Naive thymus-derived CD4-positive, alpha-beta T cell (primary cell): ENCODE measurements at regions not wholly inside any gene's neighbourhood (a gene's known extent, or its start where the extent isn't known, plus 50 kb on each side); places are given as distances from the start of the nearest gene placed in this dataset.

Experiments
- ATAC-seq: fragments of 150-1000 bp; cut with Tn5 transposase; 2 replicates; pipeline ENCODE4 v1.10.0; 2021; ENCODE audit warnings: mild to moderate bottlenecking, moderate library complexity
- CTCF ChIA-PET: fragments of 350-600 bp; sonication (Branson Sonifier 250); formaldehyde crosslinking; loops from one replicate; lab custom pipeline; 2021; ENCODE audit warnings: antibody characterized with exemption; lab: Charles Lee
- POLR2A ChIA-PET: fragments of 350-600 bp; sonication (Branson Sonifier 250); formaldehyde crosslinking; loops from one replicate; lab custom pipeline; 2021; ENCODE audit warnings: antibody characterized with exemption, inconsistent platforms; lab: Charles Lee
- DNase-seq, 9 donors: peaks; one replicate each; pipeline versions ENCODE4 v3.0.0 to v3.0.0-alpha.2; 2020 to 2022; ENCODE audit warnings: mixed read lengths in 1 of 9
- H3K27ac ChIP-seq: one replicate; pipeline ENCODE4 v1.7.0; 2013; ENCODE audit warnings: mild to moderate bottlenecking, low read depth, low read length, moderate library complexity
- H3K27me3 ChIP-seq, 2 donors: one replicate each; pipeline ENCODE4 v1.7.0; 2013; ENCODE audit warnings: low read length in 2 of 2, mild to moderate bottlenecking in 2 of 2, moderate library complexity in 2 of 2; ENCODE audit not compliant: control insufficient read depth in 2 of 2, insufficient read depth in 2 of 2
- H3K36me3 ChIP-seq, 3 experiments: 1 replicate in 2 of 3; 2 replicates in 1 of 3; pipeline ENCODE4 v1.7.0; 2013; ENCODE audit warnings: low read length in 3 of 3, mild to moderate bottlenecking in 3 of 3, moderate library complexity in 1 of 3; ENCODE audit not compliant: insufficient read depth in 3 of 3, control insufficient read depth in 2 of 3
- H3K4me1 ChIP-seq, 2 donors: one replicate each; pipeline ENCODE4 v1.7.0; 2013; ENCODE audit warnings: low read length in 2 of 2, mild to moderate bottlenecking in 2 of 2, moderate library complexity in 1 of 2; ENCODE audit not compliant: control insufficient read depth in 2 of 2, insufficient read depth in 2 of 2
- H3K4me3 ChIP-seq: 2 replicates; pipeline ENCODE4 v1.7.0; 2013; ENCODE audit warnings: mild to moderate bottlenecking, low read length
- H3K9me3 ChIP-seq, 3 experiments: 1 replicate in 2 of 3; 2 replicates in 1 of 3; pipeline ENCODE4 v1.7.0; 2013; ENCODE audit warnings: low read length in 3 of 3; ENCODE audit not compliant: control insufficient read depth in 2 of 3
- H3K27ac Mint-ChIP-seq, 9 donors: one replicate each; pipeline ENCODE4 v1.8.0; 2020 to 2022; ENCODE audit warnings: mixed read lengths in 9 of 9, mild to moderate bottlenecking in 8 of 9, moderate library complexity in 5 of 9, inconsistent platforms in 2 of 9
- H3K27me3 Mint-ChIP-seq, 5 donors: one replicate each; pipeline ENCODE4 v1.8.0; 2021 to 2022; ENCODE audit warnings: mixed read lengths in 5 of 5, mild to moderate bottlenecking in 1 of 5
- H3K36me3 Mint-ChIP-seq, 5 donors: one replicate each; pipeline ENCODE4 v1.8.0; 2020 to 2022; ENCODE audit warnings: mixed read lengths in 5 of 5, mild to moderate bottlenecking in 3 of 5, inconsistent platforms in 1 of 5
- H3K4me1 Mint-ChIP-seq, 7 donors: one replicate each; pipeline ENCODE4 v1.8.0; 2020 to 2022; ENCODE audit warnings: mixed read lengths in 7 of 7, mild to moderate bottlenecking in 3 of 7, inconsistent platforms in 1 of 7
- H3K4me3 Mint-ChIP-seq, 10 donors: one replicate each; pipeline ENCODE4 v1.8.0; 2020 to 2022; ENCODE audit warnings: mild to moderate bottlenecking in 10 of 10, mixed read lengths in 10 of 10, moderate library complexity in 6 of 10, inconsistent platforms in 2 of 10
- H3K9me3 Mint-ChIP-seq, 11 donors: one replicate each; pipeline ENCODE4 v1.8.0; 2020 to 2022; ENCODE audit warnings: mixed read lengths in 11 of 11, mild to moderate bottlenecking in 4 of 11, inconsistent platforms in 1 of 11, moderate library complexity in 1 of 11
- intact Hi-C, 2 donors: fragments of 100-400 bp; cut with micrococcal nuclease; formaldehyde crosslinking; loops; one replicate each; pipeline ENCODE4 v1.15.1; 2023

- Histone ChIP-seq H3K36me3 (no peaks in the 10 kb centered on the region), H3K27me3 (no peaks in the 10 kb centered on the region), H3K4me3 (no peak overlapping the region), H3K9me3 (no peaks in the 10 kb centered on the region), H3K4me1 (no peaks in the 10 kb centered on the region), H3K27ac (no peak overlapping the region)
- H3K27me3 Mint-ChIP-seq: peaks cover 0 to 22% (median 11%) of the 10 kb centered on the region in 5 donors
- intact Hi-C loops: no loop called here
- ChIA-PET CTCF (no interaction called here), POLR2A (no interaction called here)
- H3K36me3 Mint-ChIP-seq: no peaks in the 10 kb centered on the region
- ATAC-seq: no peak
- H3K27ac Mint-ChIP-seq: no peak overlapping the region
- DNase-seq: no peak
- H3K9me3 Mint-ChIP-seq: peaks cover 0 to 6% (median 0%) of the 10 kb centered on the region in 11 donors
- H3K4me1 Mint-ChIP-seq: peaks cover 0 to 3% (median 0%) of the 10 kb centered on the region in 7 donors
- no peak overlapping the region for H3K4me3 Mint-ChIP-seq
These were observed 181.2 kb upstream of the PMEPA1 start for GRCh38 chr20:57891014-57891413.

GRCh38 chr20:57890202-57890800, 180.5 kb upstream of the PMEPA1 start:
- no peak for ATAC-seq
- Histone ChIP-seq H3K27ac (no peak overlapping the region), H3K4me1 (no peaks in the 10 kb centered on the region), H3K4me3 (no peak overlapping the region), H3K27me3 (no peaks in the 10 kb centered on the region), H3K9me3 (no peaks in the 10 kb centered on the region), H3K36me3 (no peaks in the 10 kb centered on the region)
- Mint-ChIP-seq H3K4me3 (no peak overlapping the region), H3K4me1 (peaks cover 0 to 3% (median 0%) of the 10 kb centered on the region in 7 donors), H3K27ac (no peak overlapping the region), H3K9me3 (peaks cover 0 to 6% (median 0%) of the 10 kb centered on the region in 11 donors), H3K36me3 (no peaks in the 10 kb centered on the region), H3K27me3 (peaks cover 0 to 22% (median 11%) of the 10 kb centered on the region in 5 donors)
- ChIA-PET POLR2A (no interaction called here), CTCF (no interaction called here)
- DNase-seq: no peak
- intact Hi-C loops: no loop called here

- Mint-ChIP-seq H3K27ac (no peak overlapping the region), H3K9me3 (peaks cover 0 to 6% (median 0%) of the 10 kb centered on the region in 11 donors), H3K4me3 (no peak overlapping the region), H3K27me3 (peaks cover 0 to 15% (median 6%) of the 10 kb centered on the region in 5 donors), H3K36me3 (no peaks in the 10 kb centered on the region), H3K4me1 (peaks cover 0 to 1% (median 0%) of the 10 kb centered on the region in 7 donors)
- ChIA-PET POLR2A (no interaction called here), CTCF (interaction anchor here (0.6 kb wide), 1 partner anchor 418 kb away, joined by 3 read pairs; no protein-coding TSS in a partner anchor)
- ATAC-seq (no peak), DNase-seq (no peak)
- no peaks in the 10 kb centered on the region for H3K9me3 ChIP-seq
- no peaks in the 10 kb centered on the region for H3K36me3 ChIP-seq
- intact Hi-C loops: no loop called here
- no peaks in the 10 kb centered on the region for H3K27me3 ChIP-seq
- H3K27ac ChIP-seq: no peak overlapping the region
- no peaks in the 10 kb centered on the region for H3K4me1 ChIP-seq
- no peak overlapping the region for H3K4me3 ChIP-seq
These were observed 178.8 kb upstream of the PMEPA1 start for GRCh38 chr20:57888591-57888990.

GRCh38 chr20:57884956-57885355, 175.1 kb upstream of the PMEPA1 start:
- Mint-ChIP-seq H3K27ac (no peak overlapping the region), H3K4me3 (no peak overlapping the region), H3K9me3 (peaks cover 0 to 6% (median 0%) of the 10 kb centered on the region in 11 donors), H3K4me1 (peaks cover 0 to 1% (median 0%) of the 10 kb centered on the region in 7 donors), H3K36me3 (no peaks in the 10 kb centered on the region), H3K27me3 (no peaks in the 10 kb centered on the region)
- intact Hi-C loops: no loop called here
- Histone ChIP-seq H3K27me3 (no peaks in the 10 kb centered on the region), H3K4me3 (no peak overlapping the region), H3K9me3 (no peaks in the 10 kb centered on the region), H3K36me3 (no peaks in the 10 kb centered on the region), H3K4me1 (no peaks in the 10 kb centered on the region), H3K27ac (no peak overlapping the region)
- DNase-seq (no peak), ATAC-seq (no peak)
- ChIA-PET CTCF (no interaction called here), POLR2A (no interaction called here)

GRCh38 chr20:57883761-57884160, 173.9 kb upstream of the PMEPA1 start:
- H3K27ac Mint-ChIP-seq: no peak overlapping the region
- H3K4me1 Mint-ChIP-seq: peaks cover 0 to 1% (median 0%) of the 10 kb centered on the region in 7 donors
- intact Hi-C loops: no loop called here
- DNase-seq (no peak), ATAC-seq (no peak)
- ChIA-PET CTCF (no interaction called here), POLR2A (no interaction called here)
- H3K27me3 Mint-ChIP-seq: peaks cover 0 to 6% (median 0%) of the 10 kb centered on the region in 5 donors
- Histone ChIP-seq H3K9me3 (no peaks in the 10 kb centered on the region), H3K27ac (no peak overlapping the region), H3K4me1 (no peaks in the 10 kb centered on the region), H3K36me3 (no peaks in the 10 kb centered on the region), H3K27me3 (no peaks in the 10 kb centered on the region), H3K4me3 (no peak overlapping the region)
- H3K4me3 Mint-ChIP-seq: no peak overlapping the region
- peaks cover 0 to 6% (median 0%) of the 10 kb centered on the region in 11 donors for H3K9me3 Mint-ChIP-seq
- H3K36me3 Mint-ChIP-seq: no peaks in the 10 kb centered on the region

GRCh38 chr20:57883224-57883623, 173.4 kb upstream of the PMEPA1 start:
- no peak overlapping the region for H3K27ac Mint-ChIP-seq
- no peaks in the 10 kb centered on the region for H3K36me3 ChIP-seq
- H3K27me3 Mint-ChIP-seq: peaks cover 0 to 6% (median 0%) of the 10 kb centered on the region in 5 donors
- ChIA-PET CTCF (no interaction called here), POLR2A (no interaction called here)
- no peaks in the 10 kb centered on the region for H3K27me3 ChIP-seq
- no peak overlapping the region for H3K4me3 Mint-ChIP-seq
- no peak for ATAC-seq
- intact Hi-C loops: no loop called here
- no peak for DNase-seq
- H3K4me3 ChIP-seq: no peak overlapping the region
- H3K4me1 Mint-ChIP-seq: peaks cover 0 to 1% (median 0%) of the 10 kb centered on the region in 7 donors
- no peaks in the 10 kb centered on the region for H3K4me1 ChIP-seq
- H3K27ac ChIP-seq: no peak overlapping the region
- H3K36me3 Mint-ChIP-seq: no peaks in the 10 kb centered on the region
- H3K9me3 ChIP-seq: no peaks in the 10 kb centered on the region
- H3K9me3 Mint-ChIP-seq: peaks cover 0 to 6% (median 0%) of the 10 kb centered on the region in 11 donors
